IMR-90 (cell line): ENCODE measurements at regions not wholly inside any gene's neighbourhood (a gene's known extent, or its start where the extent isn't known, plus 50 kb on each side); places are given as distances from the start of the nearest gene placed in this dataset.

Experiments
- ATAC-seq: fragments of 200-7000 bp; cut with Tn5 transposase; 2 replicates; pipeline ENCODE4 v1.9.1; 2020; ENCODE audit warnings: low read depth, mild to moderate bottlenecking, moderate library complexity
- BruUV-seq: library from RNA; stranded (reverse); fragments of 400-500 nt; replicated peaks from 2 replicates; lab custom pipeline; 2021; lab: Mats Ljungman, UMichigan
- CTCF ChIA-PET: fragments of 300-600 bp; formaldehyde crosslinking; extraction: SDS; loops from one replicate; lab custom pipeline; 2021; ENCODE audit warnings: antibody characterized with exemption; lab: Yijun Ruan, JAX
- POLR2A ChIA-PET: fragments of 300-600 bp; sonication (Branson Sonifier 250); formaldehyde crosslinking; loops from one replicate; lab custom pipeline; 2022; ENCODE audit warnings: antibody characterized with exemption; ENCODE audit not compliant: unreplicated experiment; lab: Charles Lee
- DNase-seq: peaks from one replicate; pipeline ENCODE4 v3.0.0; 2013
- H2AFZ ChIP-seq: replicated peaks from 2 replicates; pipeline ENCODE3; 2013; ENCODE audit warnings: low read length, mild to moderate bottlenecking; ENCODE audit not compliant: poor library complexity
- H2AK5ac ChIP-seq: 2 replicates; pipeline ENCODE4 v1.6.1; 2013; ENCODE audit warnings: low read depth, low read length, inconsistent platforms
- H2AK9ac ChIP-seq: replicated peaks from 2 replicates; pipeline ENCODE3; 2013; ENCODE audit warnings: mild to moderate bottlenecking, low read depth, low read length, moderate library complexity; ENCODE audit not compliant: poor library complexity
- H2BK120ac ChIP-seq: 2 replicates; pipeline ENCODE4 v1.6.1; 2013; ENCODE audit warnings: low read depth, low read length, inconsistent platforms
- H2BK15ac ChIP-seq: 3 replicates; pipeline ENCODE4 v1.6.1; 2013; ENCODE audit warnings: low read depth, low read length, inconsistent platforms
- H2BK20ac ChIP-seq: 2 replicates; pipeline ENCODE4 v1.6.1; 2013; ENCODE audit warnings: low read depth, mild to moderate bottlenecking, inconsistent platforms, low read length, moderate library complexity
- H2BK5ac ChIP-seq: 2 replicates; pipeline ENCODE4 v1.6.1; 2013; ENCODE audit warnings: mild to moderate bottlenecking, low read depth, low read length, inconsistent platforms; ENCODE audit not compliant: poor library complexity, severe bottlenecking
- H3K14ac ChIP-seq: replicated peaks from 2 replicates; pipeline ENCODE4 v1.6.1; 2013; ENCODE audit warnings: low read depth, low read length, inconsistent platforms
- H3K18ac ChIP-seq: 2 replicates; pipeline ENCODE4 v1.6.1; 2013; ENCODE audit warnings: low read depth, low read length, control low read depth
- H3K23ac ChIP-seq: 2 replicates; pipeline ENCODE4 v1.6.1; 2013; ENCODE audit warnings: low read depth, low read length, inconsistent platforms
- H3K27ac ChIP-seq: 2 replicates; pipeline ENCODE4 v1.5.1; 2013; ENCODE audit warnings: mild to moderate bottlenecking, control low read depth, low read length; ENCODE audit not compliant: insufficient read depth
- H3K27me3 ChIP-seq: 2 replicates; pipeline ENCODE4 v1.6.1; 2013; ENCODE audit warnings: low read length; ENCODE audit not compliant: control insufficient read depth, insufficient read depth
- H3K36me3 ChIP-seq: 2 replicates; pipeline ENCODE4 v1.6.1; 2013; ENCODE audit warnings: low read length, mixed read lengths; ENCODE audit not compliant: control insufficient read depth, insufficient read depth
- H3K4ac ChIP-seq: 2 replicates; pipeline ENCODE4 v1.6.1; 2013; ENCODE audit warnings: low read depth, low read length, inconsistent platforms
- H3K4me1 ChIP-seq: 2 replicates; pipeline ENCODE4 v1.6.1; 2013; ENCODE audit warnings: low read length, mixed read lengths; ENCODE audit not compliant: control insufficient read depth, insufficient read depth
- H3K4me2 ChIP-seq: 2 replicates; pipeline ENCODE4 v1.6.1; 2013; ENCODE audit warnings: low read depth, mild to moderate bottlenecking, control low read depth, low read length, moderate library complexity
- H3K4me3 ChIP-seq: 2 replicates; pipeline ENCODE4 v1.5.1; 2013; ENCODE audit warnings: low read depth, mild to moderate bottlenecking, control low read depth, low read length, moderate library complexity; ENCODE audit not compliant: insufficient read depth
- H3K56ac ChIP-seq: 2 replicates; pipeline ENCODE4 v1.6.1; 2013; ENCODE audit warnings: low read length, inconsistent platforms; ENCODE audit not compliant: insufficient read depth; ENCODE audit errors: extremely low read depth
- H3K79me1 ChIP-seq, 2 experiments: 2 replicates each; pipeline ENCODE4 v1.6.1; 2013; ENCODE audit warnings: low read length in 2 of 2, inconsistent platforms in 1 of 2, low read depth in 1 of 2
- H3K9ac ChIP-seq: 2 replicates; pipeline ENCODE4 v1.6.1; 2013; ENCODE audit warnings: low read depth, low read length, control low read depth
- H3K9me1 ChIP-seq: 2 replicates; pipeline ENCODE4 v1.6.1; 2013; ENCODE audit warnings: low read length, inconsistent platforms; ENCODE audit not compliant: insufficient read depth
- H3K9me3 ChIP-seq: 2 replicates; pipeline ENCODE4 v1.6.1; 2013; ENCODE audit warnings: low read length; ENCODE audit not compliant: control insufficient read depth, insufficient read depth
- H4K20me1 ChIP-seq: 2 replicates; pipeline ENCODE4 v1.6.1; 2013; ENCODE audit warnings: low read length, inconsistent platforms; ENCODE audit not compliant: insufficient read depth
- H4K5ac ChIP-seq: 2 replicates; pipeline ENCODE4 v1.6.1; 2013; ENCODE audit warnings: mild to moderate bottlenecking, low read depth, low read length, control low read depth
- H4K8ac ChIP-seq, 2 experiments: 2 replicates each; pipeline ENCODE4 v1.6.1; 2013; ENCODE audit warnings: low read depth in 2 of 2, low read length in 2 of 2, control low read depth in 1 of 2, inconsistent platforms in 1 of 2
- H4K91ac ChIP-seq: 2 replicates; pipeline ENCODE4 v1.6.1; 2013; ENCODE audit warnings: low read depth, low read length, inconsistent platforms; ENCODE audit not compliant: insufficient read depth
- CEBPB ChIP-seq: IDR thresholded peaks from 2 replicates; pipeline ENCODE4 v1.6.1; 2012; ENCODE audit warnings: low read depth, low read length, improper control_type of control experiment
- CHD1 ChIP-seq: IDR thresholded peaks from 2 replicates; pipeline ENCODE4 v1.6.1; 2012; ENCODE audit warnings: low read depth, low read length, improper control_type of control experiment
- CTCF ChIP-seq: conservative IDR thresholded peaks from 2 replicates; pipeline ENCODE4 v1.5.1; 2012; ENCODE audit warnings: mild to moderate bottlenecking, low read depth, low read length, improper control_type of control experiment
- MAFK ChIP-seq: IDR thresholded peaks from 2 replicates; pipeline ENCODE4 v1.6.1; 2012; ENCODE audit warnings: low read depth, low read length, improper control_type of control experiment
- NFE2L2 ChIP-seq: fragments of 150-350 bp; IDR thresholded peaks from 2 replicates; pipeline ENCODE4 v1.6.1; 2016; ENCODE audit warnings: low read depth, mild to moderate bottlenecking, low read length
- POLR2A ChIP-seq: IDR thresholded peaks from 2 replicates; pipeline ENCODE4 v1.6.1; 2012; ENCODE audit warnings: mild to moderate bottlenecking, low read depth, low read length
- RAD21 ChIP-seq: IDR thresholded peaks from 2 replicates; pipeline ENCODE4 v1.6.1; 2012; ENCODE audit warnings: low read length, improper control_type of control experiment
- RFX5 ChIP-seq: IDR thresholded peaks from 2 replicates; pipeline ENCODE4 v1.8.0; 2012; ENCODE audit warnings: low read depth, mild to moderate bottlenecking, low read length, moderate library complexity
- SMC3 ChIP-seq: fragments of 150-350 bp; IDR thresholded peaks from 2 replicates; pipeline ENCODE4 v1.6.1; 2016; ENCODE audit warnings: low read depth, mild to moderate bottlenecking, antibody characterized with exemption, low read length, moderate library complexity
- WGBS, 2 experiments: methylation state at CpG; one replicate each; pipeline versions ENCODE4 v1.1.5 to v1.1.7; 2013; ENCODE audit warnings: missing lambda C conversion rate in 2 of 2; ENCODE audit not compliant: insufficient read length in 1 of 2; ENCODE audit errors: extremely low coverage in 2 of 2; 5-methylcytosine and 5-hydroxymethylcytosine counted together
- dilution Hi-C: fragments of 300-500 bp; cut with HindIII; formaldehyde crosslinking; loops from one replicate; pipeline ENCODE4 v1.14.3; 2018; ENCODE audit warnings: low sequenced_read_pairs; ENCODE audit not compliant: unreplicated experiment
- in situ Hi-C: fragments of 300-500 bp; cut with MboI; formaldehyde crosslinking; loops from 3 replicates; pipeline ENCODE4 v1.14.3; 2019; ENCODE audit warnings: low sequenced_read_pairs, inconsistent platforms, mixed read lengths
- intact Hi-C: fragments of 100-400 bp; cut with micrococcal nuclease; formaldehyde crosslinking; loops from 2 replicates; pipeline ENCODE4 v1.10.0; 2022

GRCh38 chr2:12824778-12825379 is 108.1 kb downstream of the TRIB2 start (continued):
- no peak for TF ChIP-seq CEBPB

- no peak overlapping the region for H3K23ac ChIP-seq
- peaks cover 2% of the 10 kb centered on the region; the same call in 1 of the 2 replicates for H3K9me1 ChIP-seq
- no peak overlapping the region for H3K4me2 ChIP-seq
- no peak overlapping the region for H2BK5ac ChIP-seq
- no peaks in the 10 kb centered on the region for H3K9me3 ChIP-seq
- ATAC-seq: no peak
- H3K56ac ChIP-seq: no peak overlapping the region
- no peak overlapping the region for H3K4me3 ChIP-seq
- ChIA-PET CTCF (no interaction called here), POLR2A (no interaction called here)
- no peak overlapping the region for H2BK20ac ChIP-seq
- peaks cover 11% of the 10 kb centered on the region for H3K4me1 ChIP-seq
- no peak overlapping the region for H2AK9ac ChIP-seq
- H3K27ac ChIP-seq: no peak overlapping the region
- no peak overlapping the region for H2AK5ac ChIP-seq
- no peak overlapping the region for H3K14ac ChIP-seq
- H3K79me1 ChIP-seq: no peaks in the 10 kb centered on the region
- dilution Hi-C loops: no loop called here
- no peak for DNase-seq
- H3K9ac ChIP-seq: no peak overlapping the region
- H3K27me3 ChIP-seq: no peaks in the 10 kb centered on the region
- no peak overlapping the region for H2AFZ ChIP-seq
- intact Hi-C loops: no loop called here
- H4K20me1 ChIP-seq: no peaks in the 10 kb centered on the region
- H2BK120ac ChIP-seq: no peak overlapping the region
- H2BK15ac ChIP-seq: no peak overlapping the region
- no TSS peak for BruUV-seq
- TF ChIP-seq CTCF: no peak
- no peak for TF ChIP-seq CEBPB
- no peak for TF ChIP-seq MAFK
- no peak for TF ChIP-seq RFX5
- no peak for TF ChIP-seq NFE2L2
- no peak for TF ChIP-seq SMC3
- TF ChIP-seq RAD21: no peak
- no peak for TF ChIP-seq POLR2A
- no peak for TF ChIP-seq CHD1
- H4K5ac ChIP-seq: no peak overlapping the region
- H3K36me3 ChIP-seq: no peaks in the 10 kb centered on the region
- WGBS, 2 experiments: no CpG with 5 or more reads among the region's 3 CpGs
- H3K18ac ChIP-seq: no peak overlapping the region
- no peak overlapping the region for H4K91ac ChIP-seq
- no peak overlapping the region for H4K8ac ChIP-seq
- in situ Hi-C loops: no loop called here
- H3K4ac ChIP-seq: no peak overlapping the region
These were observed 110.0 kb downstream of the TRIB2 start for GRCh38 chr2:12826781-12827180.
